SK-N-SH (cell line): ENCODE measurements at regions not wholly inside any gene's neighbourhood (a gene's known extent, or its start where the extent isn't known, plus 50 kb on each side); places are given as distances from the start of the nearest gene placed in this dataset.

Experiments
- CTCF ChIA-PET: fragments of 300-600, 350-600 bp; formaldehyde crosslinking; extraction: SDS; loops from one replicate; lab custom pipeline; 2021; lab: Yijun Ruan, JAX
- POLR2A ChIA-PET: fragments of 350-600 bp; sonication (Branson Sonifier 250); formaldehyde crosslinking; extraction: SDS; loops from one replicate; lab custom pipeline; 2020; ENCODE audit warnings: antibody characterized with exemption, inconsistent platforms; lab: Yijun Ruan, JAX
- DNase-seq: peaks from one replicate; pipeline ENCODE4 v3.0.0; 2012
- H2AFZ ChIP-seq: fragments of 200-600 bp; sonication (generic); 2 replicates; pipeline ENCODE4 v1.8.1; 2016; ENCODE audit warnings: antibody characterized with exemption, mild to moderate bottlenecking, low read depth
- H3F3A ChIP-seq: fragments of 200-600 bp; sonication (generic); replicated peaks from 2 replicates; pipeline ENCODE3; 2016; ENCODE audit warnings: antibody characterized with exemption, mild to moderate bottlenecking; ENCODE audit not compliant: insufficient read depth
- H3K27ac ChIP-seq, 2 experiments: fragments of 200-500 bp in 1 of 2; fragments of 200-600 bp in 1 of 2; sonication (Bioruptor generic) in 1 of 2; sonication (generic), shearing (Covaris generic) in 1 of 2; 2 replicates each; pipeline versions ENCODE4 v1.5.1 to v1.6.1; 2014 to 2016; ENCODE audit warnings: low read depth in 2 of 2, inconsistent platforms in 1 of 2, low read length in 1 of 2, mild to moderate bottlenecking in 1 of 2, mixed read lengths in 1 of 2
- H3K27me3 ChIP-seq: fragments of 200-600 bp; sonication (generic), shearing (Covaris generic); 2 replicates; pipeline ENCODE4 v1.6.1; 2016; ENCODE audit warnings: mixed run types; ENCODE audit not compliant: insufficient read depth
- H3K36me3 ChIP-seq, 2 experiments: fragments of 200-500 bp in 1 of 2; fragments of 200-600 bp in 1 of 2; sonication (Bioruptor generic) in 1 of 2; sonication (generic) in 1 of 2; replicated peaks in 1 of 2; 2 replicates each; pipeline versions ENCODE3 to v1.5.1; 2014 to 2016; ENCODE audit warnings: low read length in 1 of 2, mild to moderate bottlenecking in 1 of 2; ENCODE audit not compliant: insufficient read depth in 2 of 2, control insufficient read depth in 1 of 2
- H3K4me1 ChIP-seq, 2 experiments: fragments of 200-500 bp in 1 of 2; fragments of 200-600 bp in 1 of 2; sonication (Bioruptor generic) in 1 of 2; sonication (generic), shearing (Covaris generic) in 1 of 2; 2 replicates each; pipeline versions ENCODE4 v1.5.1 to v1.6.1; 2014 to 2016; ENCODE audit warnings: low read depth in 1 of 2, low read length in 1 of 2, mixed run types in 1 of 2; ENCODE audit not compliant: insufficient read depth in 2 of 2, control insufficient read depth in 1 of 2
- H3K4me2 ChIP-seq: fragments of 200-600 bp; sonication (generic), shearing (Covaris generic); 2 replicates; pipeline ENCODE4 v1.6.1; 2017; ENCODE audit warnings: mixed run types
- H3K4me3 ChIP-seq, 2 experiments: fragments of 200-500 bp in 1 of 2; fragments of 200-600 bp in 1 of 2; sonication (Bioruptor generic) in 1 of 2; sonication (generic), shearing (Covaris generic) in 1 of 2; 2 replicates each; pipeline versions ENCODE4 v1.5.1 to v1.8.1; 2014 to 2016; ENCODE audit warnings: low read depth in 2 of 2, inconsistent platforms in 1 of 2, low read length in 1 of 2, mild to moderate bottlenecking in 1 of 2, mixed read lengths in 1 of 2, moderate library complexity in 1 of 2
- H3K79me2 ChIP-seq: fragments of 200-600 bp; sonication (generic); 2 replicates; pipeline ENCODE4 v1.8.1; 2017; ENCODE audit warnings: mild to moderate bottlenecking; ENCODE audit not compliant: insufficient read depth
- H3K9ac ChIP-seq: fragments of 200-600 bp; sonication (generic); 2 replicates; pipeline ENCODE4 v1.6.1; 2017; ENCODE audit warnings: mixed run types
- H3K9me2 ChIP-seq: fragments of 200-600 bp; sonication (generic); 2 replicates; pipeline ENCODE4 v1.6.1; 2017; ENCODE audit warnings: mixed run types
- H3K9me3 ChIP-seq: fragments of 200-600 bp; sonication (generic); 2 replicates; pipeline ENCODE4 v1.6.1; 2017; ENCODE audit warnings: mixed run types, mild to moderate bottlenecking, moderate library complexity
- H4K20me1 ChIP-seq: fragments of 200-600 bp; sonication (generic); 2 replicates; pipeline ENCODE4 v1.6.1; 2017; ENCODE audit warnings: mild to moderate bottlenecking, mixed run types; ENCODE audit not compliant: insufficient read depth
- ELF1 ChIP-seq: IDR thresholded peaks from 2 replicates; pipeline ENCODE4 v1.4.0; 2012
- FOXM1 ChIP-seq: IDR thresholded peaks from 2 replicates; pipeline ENCODE4 v1.4.0; 2012; ENCODE audit warnings: low read depth, mild to moderate bottlenecking
- GATA2 ChIP-seq: sonication (generic); formaldehyde crosslinking; IDR thresholded peaks from 2 replicates; pipeline ENCODE4 v1.5.0; 2020; ENCODE audit warnings: mild to moderate bottlenecking, missing genetic modification reagents
- IRF3 ChIP-seq: fragments of 150-350 bp; IDR thresholded peaks from 2 replicates; pipeline ENCODE4 v1.6.1; 2016; ENCODE audit warnings: mild to moderate bottlenecking, low read depth, low read length
- MXI1 ChIP-seq: IDR thresholded peaks from 2 replicates; pipeline ENCODE4 v1.6.1; 2012; ENCODE audit warnings: mild to moderate bottlenecking, low read depth, low read length, improper control_type of control experiment
- NFIC ChIP-seq: IDR thresholded peaks from 2 replicates; pipeline ENCODE4 v1.4.0; 2012; ENCODE audit warnings: borderline replicate concordance
- NRF1 ChIP-seq: IDR thresholded peaks from 2 replicates; pipeline ENCODE4 v1.6.1; 2012; ENCODE audit warnings: low read depth, mild to moderate bottlenecking, low read length
- RCOR1 ChIP-seq: fragments of 150-350 bp; IDR thresholded peaks from 2 replicates; pipeline ENCODE4 v1.6.1; 2017; ENCODE audit warnings: antibody characterized with exemption, low read length
- REST ChIP-seq: IDR thresholded peaks from 2 replicates; pipeline ENCODE4 v1.6.1; 2012; ENCODE audit warnings: mild to moderate bottlenecking, low read depth, low read length, moderate library complexity
- RFX5 ChIP-seq: IDR thresholded peaks from 2 replicates; pipeline ENCODE4 v1.6.1; 2012; ENCODE audit warnings: mild to moderate bottlenecking, improper control_type of control experiment, low read length
- RXRA ChIP-seq: IDR thresholded peaks from 2 replicates; pipeline ENCODE4 v1.4.0; 2012; ENCODE audit warnings: low read depth, mild to moderate bottlenecking, borderline replicate concordance
- SIN3A ChIP-seq: IDR thresholded peaks from 2 replicates; pipeline ENCODE4 v1.6.1; 2012; ENCODE audit warnings: low read depth, mild to moderate bottlenecking, low read length, moderate library complexity, borderline replicate concordance
- TCF12 ChIP-seq: IDR thresholded peaks from 2 replicates; pipeline ENCODE4 v1.4.0; 2012
- TEAD4 ChIP-seq: IDR thresholded peaks from 2 replicates; pipeline ENCODE4 v1.4.0; 2012; ENCODE audit warnings: mild to moderate bottlenecking, borderline replicate concordance; ENCODE audit not compliant: insufficient read depth
- USF1 ChIP-seq: IDR thresholded peaks from 2 replicates; pipeline ENCODE4 v1.4.0; 2012; ENCODE audit warnings: low read depth, borderline replicate concordance
- YY1 ChIP-seq: IDR thresholded peaks from 2 replicates; pipeline ENCODE4 v1.4.0; 2012; ENCODE audit warnings: low read depth, mild to moderate bottlenecking
- WGBS: methylation state at CpG from one replicate; pipeline ENCODE4 v1.1.6; 2017; ENCODE audit warnings: low lambda C conversion rate; 5-methylcytosine and 5-hydroxymethylcytosine counted together
- TF ChIP-seq, protein P1 (sequence below): IDR thresholded peaks from 2 replicates; pipeline ENCODE4 v1.4.0; 2012; ENCODE audit warnings: low read depth, borderline replicate concordance

DNA sequence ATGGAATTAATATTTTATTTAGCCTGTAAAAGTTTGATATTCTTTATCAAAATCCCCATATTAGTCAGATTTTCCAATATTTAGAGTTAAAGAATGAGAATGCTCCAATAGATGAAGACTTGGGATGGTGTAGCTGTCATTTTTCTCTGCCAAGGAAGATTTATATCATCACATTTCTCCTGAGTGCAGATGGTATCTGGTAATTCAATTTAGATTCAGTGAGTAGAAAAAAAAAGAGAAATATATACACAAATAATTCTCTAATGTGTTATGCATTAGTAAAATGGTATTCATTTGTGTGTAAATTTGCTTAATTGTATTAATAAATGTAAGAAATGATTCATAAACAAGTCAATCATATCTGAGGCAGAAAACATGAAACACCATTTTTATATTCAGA lies 1508.7 kb upstream of the PCDH20 start:
- ChIA-PET POLR2A (no interaction called here), CTCF (no interaction called here)
- H3K79me2 ChIP-seq, result no peaks in the 10 kb centered on the region
- no peaks in the 10 kb centered on the region for H3K9me2 ChIP-seq
- H3K27ac ChIP-seq, result no peak overlapping the region
- peak; percentile 11 for DNase-seq
- H3K4me2 ChIP-seq, result no peak overlapping the region
- TF ChIP-seq USF1, result no peak
- no peak for TF ChIP-seq TCF12
- TF ChIP-seq REST, result no peak
- TF ChIP-seq NFIC, result no peak
- no peak for TF ChIP-seq ELF1
- TF ChIP-seq, protein P1, sequence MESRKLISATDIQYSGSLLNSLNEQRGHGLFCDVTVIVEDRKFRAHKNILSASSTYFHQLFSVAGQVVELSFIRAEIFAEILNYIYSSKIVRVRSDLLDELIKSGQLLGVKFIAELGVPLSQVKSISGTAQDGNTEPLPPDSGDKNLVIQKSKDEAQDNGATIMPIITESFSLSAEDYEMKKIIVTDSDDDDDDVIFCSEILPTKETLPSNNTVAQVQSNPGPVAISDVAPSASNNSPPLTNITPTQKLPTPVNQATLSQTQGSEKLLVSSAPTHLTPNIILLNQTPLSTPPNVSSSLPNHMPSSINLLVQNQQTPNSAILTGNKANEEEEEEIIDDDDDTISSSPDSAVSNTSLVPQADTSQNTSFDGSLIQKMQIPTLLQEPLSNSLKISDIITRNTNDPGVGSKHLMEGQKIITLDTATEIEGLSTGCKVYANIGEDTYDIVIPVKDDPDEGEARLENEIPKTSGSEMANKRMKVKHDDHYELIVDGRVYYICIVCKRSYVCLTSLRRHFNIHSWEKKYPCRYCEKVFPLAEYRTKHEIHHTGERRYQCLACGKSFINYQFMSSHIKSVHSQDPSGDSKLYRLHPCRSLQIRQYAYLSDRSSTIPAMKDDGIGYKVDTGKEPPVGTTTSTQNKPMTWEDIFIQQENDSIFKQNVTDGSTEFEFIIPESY, result no peak
- TF ChIP-seq NRF1, result no peak
- TF ChIP-seq RCOR1, result no peak
- no peak for TF ChIP-seq FOXM1
- TF ChIP-seq IRF3, result no peak
- TF ChIP-seq MXI1, result no peak
- H3K4me1 ChIP-seq, result no peaks in the 10 kb centered on the region
- no peak overlapping the region for H3K9ac ChIP-seq
- H3K9me3 ChIP-seq, result no peaks in the 10 kb centered on the region
- no peaks in the 10 kb centered on the region for H4K20me1 ChIP-seq
- no peak overlapping the region for H3K4me3 ChIP-seq
- H3K36me3 ChIP-seq, result no peaks in the 10 kb centered on the region
- no peaks in the 10 kb centered on the region for H3K27me3 ChIP-seq
- H3F3A ChIP-seq, result no peaks in the 10 kb centered on the region
- H2AFZ ChIP-seq, result no peak overlapping the region

DNA sequence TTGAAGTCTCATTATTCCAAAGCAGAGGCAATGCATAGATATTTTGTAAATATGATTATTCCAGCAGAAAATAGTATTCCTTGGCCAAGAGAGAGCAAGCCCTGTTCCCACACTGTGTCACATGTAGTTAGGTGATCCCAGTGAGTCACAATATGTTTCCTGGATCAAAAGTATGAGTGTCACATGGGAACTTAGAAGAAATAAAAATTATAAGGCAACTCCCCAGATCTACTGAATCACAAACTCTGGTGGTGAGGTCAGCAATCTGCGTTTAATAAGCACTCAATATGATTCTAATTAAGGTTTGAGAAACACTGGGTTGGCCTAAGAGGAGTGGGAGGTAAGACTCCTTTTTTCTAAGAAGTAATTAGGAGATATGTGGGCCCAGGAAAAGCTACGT lies 1504.5 kb upstream of the PCDH20 start:
- ChIA-PET CTCF (no interaction called here), POLR2A (no interaction called here)
- no peak overlapping the region for H3K4me3 ChIP-seq
- DNase-seq, result no peak
- H3K27me3 ChIP-seq, result no peaks in the 10 kb centered on the region
- no peaks in the 10 kb centered on the region for H3K9me2 ChIP-seq
- no peaks in the 10 kb centered on the region for H3K36me3 ChIP-seq
- TF ChIP-seq USF1 (no peak), YY1 (no peak), NFIC (no peak), SIN3A (no peak), RCOR1 (no peak), NRF1 (no peak), TEAD4 (no peak), TCF12 (no peak), GATA2 (CRISPR knock-in tag) (no peak), RFX5 (no peak), RXRA (no peak)
- TF ChIP-seq, all 33 proteins: peak for 0
- H3K4me2 ChIP-seq, result no peak overlapping the region
- no peaks in the 10 kb centered on the region for H3K4me1 ChIP-seq
- no peak overlapping the region for H3K27ac ChIP-seq
- 36% methylated on average over 2 of the region's 2 CpGs for WGBS
- H2AFZ ChIP-seq, result no peak overlapping the region
- no peaks in the 10 kb centered on the region for H3K9me3 ChIP-seq
- H3K9ac ChIP-seq, result no peak overlapping the region
- no peaks in the 10 kb centered on the region for H3K79me2 ChIP-seq
- no peaks in the 10 kb centered on the region for H4K20me1 ChIP-seq
- H3F3A ChIP-seq, result no peaks in the 10 kb centered on the region
